Heart left ventricle (tissue), 16 donors: ENCODE measurements at regions not wholly inside any gene's neighbourhood (a gene's known extent, or its start where the extent isn't known, plus 50 kb on each side); places are given as distances from the start of the nearest gene placed in this dataset.

ENCODE experiments used
- ATAC-seq, 4 donors: fragments of 200-7000 bp; cut with Tn5 transposase; one replicate each; pipeline ENCODE4 v1.9.1; 2020 to 2022; ENCODE audit warnings: moderate library complexity in 4 of 4, mild to moderate bottlenecking in 3 of 4, moderate number of reproducible peaks in 1 of 4
- DNase-seq, 5 donors: peaks; one replicate each; pipeline ENCODE4 v3.0.0-alpha.2; 2020
- H3K27ac ChIP-seq, 12 donors: fragments of 200-600 bp; sonication (generic) in 4 of 12; one replicate each; pipeline versions ENCODE4 v1.5.0 to v1.8.0; 2016 to 2022; ENCODE audit warnings: mild to moderate bottlenecking in 2 of 12
- H3K27me3 ChIP-seq, 9 donors: fragments of 200-600 bp; sonication (generic) in 2 of 9; one replicate each; pipeline versions ENCODE4 v1.5.1 to v1.8.0; 2016 to 2022; ENCODE audit warnings: mild to moderate bottlenecking in 3 of 9
- H3K36me3 ChIP-seq, 9 donors: fragments of 200-600 bp; sonication (generic) in 2 of 9; one replicate each; pipeline versions ENCODE4 v1.5.0 to v1.8.0; 2018 to 2022; ENCODE audit warnings: mild to moderate bottlenecking in 2 of 9
- H3K4me1 ChIP-seq, 12 donors: fragments of 200-600 bp; sonication (generic) in 4 of 12; one replicate each; pipeline versions ENCODE4 v1.5.0 to v1.8.0; 2016 to 2022; ENCODE audit warnings: mild to moderate bottlenecking in 3 of 12
- H3K4me3 ChIP-seq, 12 donors: fragments of 200-600 bp; sonication (generic) in 4 of 12; one replicate each; pipeline versions ENCODE4 v1.5.0 to v1.8.0; 2017 to 2022; ENCODE audit warnings: mild to moderate bottlenecking in 9 of 12, moderate library complexity in 4 of 12
- H3K9me3 ChIP-seq, 12 donors: fragments of 200-600 bp; sonication (generic) in 4 of 12; one replicate each; pipeline versions ENCODE4 v1.5.0 to v1.8.0; 2016 to 2022; ENCODE audit warnings: mild to moderate bottlenecking in 1 of 12
- CTCF ChIP-seq, 12 donors: fragments of 200-600 bp; sonication (generic) in 4 of 12; IDR thresholded peaks; one replicate each; pipeline versions ENCODE4 v1.5.0 to v1.8.0; 2018 to 2022; ENCODE audit warnings: antibody characterized with exemption in 12 of 12, mild to moderate bottlenecking in 5 of 12
- POLR2A ChIP-seq, 2 donors: fragments of 450-650 bp; IDR thresholded peaks; one replicate each; pipeline ENCODE4 v1.6.1; 2017; ENCODE audit warnings: antibody characterized with exemption in 2 of 2, mild to moderate bottlenecking in 2 of 2, moderate library complexity in 2 of 2
- WGBS, 4 donors: extraction: QIAGEN DNeasy Blood & Tissue Kit in 2 of 4; methylation state at CpG; one replicate each; pipeline versions ENCODE4 v1.1.5 to v1.1.7; 2013 to 2018; 5-methylcytosine and 5-hydroxymethylcytosine counted together
- intact Hi-C, 10 donors: fragments of 100-400 bp; cut with DNase I; formaldehyde crosslinking; loops; one replicate each; pipeline versions ENCODE4 v1.11.1 to v1.14.2; 2022
- donor health status: ischemic (EF 13 %, LVEDD 7.1; RV severe dilation, severe dysfunction).
- donor health status: healthy with polysubstance abuse.
- donor health status: DM: no; HTN: yes; CAD: no.
- donor health status: DM: no; HTN: no; CAD: no.
- donor health status: ischemic (EF 25% LVEDD 6.9; RV normal size, moderate dysfunction).
- donor health status: ischemic (EF 25% LVEDD 5.7; RV mildly dilated, moderate dysfunction).
- donor health status: healthy.
- donor health status: DM: yes; HTN: yes; CAD: no.
- donor health status: ischemic (EF 35%, LVEDD 5.7; RV mildly dilated, moderate dysfunction).
- donor health status: nonischemic (EF 11% LVEDD 7.7; RV severe dilation, severe dysfunction).
- donor health status: DM: yes; HTN: yes; CAD: no.
- donor health status: PGD.
- donor health status: ischemic (EF 29% LVEDD 5.4; RV normal size, mild dysfunction).
- donor health status: nonischemic (EF 23%, LVEDD 6.1; RV moderate dilation, normal function).

GRCh38 chr5:30103052-30103451 is 1090.4 kb upstream of the CDH6 start:
- 65 to 81% (median 71%) methylated on average over 1 of the region's 1 CpG for WGBS, 4 donors
- H3K4me1 ChIP-seq: no peaks in the 10 kb centered on the region
- intact Hi-C loops: no loop called here
- H3K36me3 ChIP-seq: no peaks in the 10 kb centered on the region
- H3K4me3 ChIP-seq: no peak overlapping the region
- no peak for DNase-seq
- peaks cover 0 to 6% (median 0%) of the 10 kb centered on the region in 12 donors for H3K9me3 ChIP-seq
- no peak for TF ChIP-seq CTCF (IDR thresholded peaks at IDR 0.05)
- TF ChIP-seq POLR2A (IDR thresholded peaks at IDR 0.05): no peak
- no peaks in the 10 kb centered on the region for H3K27me3 ChIP-seq
- no peak overlapping the region for H3K27ac ChIP-seq
- no peak for ATAC-seq

GRCh38 chr5:30102185-30102584 is 1091.3 kb upstream of the CDH6 start:
- TF ChIP-seq CTCF (IDR thresholded peaks at IDR 0.05) (no peak), POLR2A (IDR thresholded peaks at IDR 0.05) (no peak)
- intact Hi-C loops: no loop called here
- no peak for ATAC-seq
- no peaks in the 10 kb centered on the region for H3K4me1 ChIP-seq
- DNase-seq: no peak
- peaks cover 0 to 6% (median 0%) of the 10 kb centered on the region in 12 donors for H3K9me3 ChIP-seq
- H3K27ac ChIP-seq: no peak overlapping the region
- no peaks in the 10 kb centered on the region for H3K36me3 ChIP-seq
- H3K27me3 ChIP-seq: no peaks in the 10 kb centered on the region
- no peak overlapping the region for H3K4me3 ChIP-seq
- WGBS, 4 donors: 73 to 77% (median 74%) methylated on average over 2 of the region's 2 CpGs

- Histone ChIP-seq H3K4me3 (no peak overlapping the region), H3K4me1 (no peaks in the 10 kb centered on the region), H3K27me3 (no peaks in the 10 kb centered on the region), H3K27ac (no peak overlapping the region), H3K36me3 (no peaks in the 10 kb centered on the region), H3K9me3 (peaks cover 0 to 6% (median 0%) of the 10 kb centered on the region in 12 donors)
- TF ChIP-seq CTCF (IDR thresholded peaks at IDR 0.05): no peak
- ATAC-seq: no peak
- no peak for DNase-seq
- WGBS, 4 donors: 72 to 84% (median 77%) methylated on average over 2 of the region's 2 CpGs
- intact Hi-C loops: no loop called here
Measured at GRCh38 chr5:30100929-30101328, 1092.6 kb upstream of the CDH6 start.

DNA sequence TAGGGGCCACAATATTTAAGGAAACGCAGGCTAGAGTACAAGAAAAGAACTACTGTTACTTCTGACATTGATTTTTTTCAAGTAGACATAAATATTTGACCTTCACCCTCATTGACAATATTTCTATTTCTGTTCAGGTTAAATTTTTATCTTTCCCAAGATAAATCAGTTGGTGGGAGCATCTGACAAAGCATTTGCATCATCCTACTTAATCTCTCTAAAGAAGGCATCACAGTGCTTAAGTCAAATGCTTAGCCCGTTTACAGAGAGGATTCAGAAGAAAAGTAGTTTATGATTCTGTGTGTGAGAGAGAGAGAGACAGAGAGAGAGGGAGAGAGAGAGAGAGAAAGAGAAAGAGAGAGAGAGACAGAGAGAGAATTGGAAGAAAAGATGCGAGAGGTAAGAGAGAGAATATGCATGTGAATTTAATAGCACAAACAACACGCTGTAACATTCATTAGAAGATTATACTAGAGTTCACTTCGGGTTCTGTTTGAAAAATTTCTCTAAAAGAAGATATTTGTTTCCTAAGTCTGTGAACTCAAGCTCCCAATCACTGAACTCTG is 1093.3 kb upstream of the CDH6 start:
- WGBS, 4 donors: 45 to 55% (median 49%) methylated on average over 4 to 5 of the region's 5 CpGs
- TF ChIP-seq POLR2A (IDR thresholded peaks at IDR 0.05) (no peak), CTCF (IDR thresholded peaks at IDR 0.05) (no peak)
- H3K27me3 ChIP-seq: no peaks in the 10 kb centered on the region
- no peak for ATAC-seq
- DNase-seq: no peak
- no peaks in the 10 kb centered on the region for H3K4me1 ChIP-seq
- no peak overlapping the region for H3K27ac ChIP-seq
- intact Hi-C loops: no loop called here
- H3K9me3 ChIP-seq: peaks cover 0 to 6% (median 0%) of the 10 kb centered on the region in 12 donors
- H3K4me3 ChIP-seq: no peak overlapping the region
- no peaks in the 10 kb centered on the region for H3K36me3 ChIP-seq
